GM21737 (cell line): ENCODE measurements at regions not wholly inside any gene's neighbourhood (a gene's known extent, or its start where the extent isn't known, plus 50 kb on each side); places are given as distances from the start of the nearest gene placed in this dataset.

Experiments used
- ATAC-seq: cut with Tn5 transposase; IDR thresholded peaks from one replicate; pipeline ENCODE4 v1.9.1; 2021; ENCODE audit warnings: mild to moderate bottlenecking, moderate library complexity; ENCODE audit not compliant: unreplicated experiment

DNA sequence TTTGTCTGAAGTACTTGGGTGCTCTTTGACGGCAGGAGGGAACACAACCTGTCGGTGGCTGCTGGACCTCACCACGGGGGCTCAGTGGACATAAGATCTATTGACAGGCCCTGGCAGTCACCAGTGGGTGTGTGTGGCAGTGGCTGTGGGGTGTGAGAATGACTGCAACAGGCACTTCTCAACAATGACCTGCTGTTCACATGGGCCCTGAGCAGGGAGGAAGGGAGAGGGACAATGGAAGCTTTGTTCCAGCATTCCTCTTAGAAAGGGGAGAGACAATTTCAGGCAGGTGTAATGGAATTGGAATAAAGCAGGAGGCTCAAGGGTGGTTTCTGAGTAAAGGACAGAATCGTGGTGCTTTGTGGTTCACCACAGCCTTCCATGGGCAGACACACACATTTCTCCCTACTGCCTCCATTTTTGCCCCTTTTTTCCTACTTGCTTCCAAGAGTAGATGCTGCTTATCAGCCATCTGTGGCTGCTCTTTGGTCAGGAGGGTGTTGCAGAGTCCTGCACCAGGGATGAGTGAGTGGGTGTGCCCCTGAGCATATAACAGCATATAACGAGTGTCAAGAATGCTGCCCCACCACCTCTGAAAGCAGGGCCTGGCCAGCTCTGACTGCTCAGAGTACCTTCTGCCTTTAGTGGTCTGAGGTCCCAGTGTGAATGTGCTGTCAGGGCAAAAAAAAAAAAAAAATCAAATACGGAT is 267.7 kb downstream of the RASSF9 start:
- no peak for ATAC-seq

DNA sequence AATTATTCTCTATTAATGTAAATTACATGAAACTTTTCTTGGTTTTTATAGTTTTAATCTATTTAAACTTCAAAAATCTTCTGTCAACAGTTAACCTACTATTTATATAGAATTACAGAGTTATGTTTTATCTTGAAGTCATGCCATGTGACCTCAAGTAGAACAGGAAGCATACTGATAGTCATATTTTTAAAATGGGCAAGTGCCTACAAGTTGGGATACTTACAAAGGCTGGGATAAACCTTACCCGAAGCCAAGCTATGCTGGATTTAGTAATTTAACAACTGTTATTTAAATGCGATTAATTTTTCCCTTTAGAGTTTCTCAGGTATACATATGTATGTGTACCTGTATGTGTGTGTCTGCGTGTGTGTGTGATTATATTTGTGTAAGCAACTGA is 266.9 kb downstream of the RASSF9 start:
- no peak for ATAC-seq

DNA sequence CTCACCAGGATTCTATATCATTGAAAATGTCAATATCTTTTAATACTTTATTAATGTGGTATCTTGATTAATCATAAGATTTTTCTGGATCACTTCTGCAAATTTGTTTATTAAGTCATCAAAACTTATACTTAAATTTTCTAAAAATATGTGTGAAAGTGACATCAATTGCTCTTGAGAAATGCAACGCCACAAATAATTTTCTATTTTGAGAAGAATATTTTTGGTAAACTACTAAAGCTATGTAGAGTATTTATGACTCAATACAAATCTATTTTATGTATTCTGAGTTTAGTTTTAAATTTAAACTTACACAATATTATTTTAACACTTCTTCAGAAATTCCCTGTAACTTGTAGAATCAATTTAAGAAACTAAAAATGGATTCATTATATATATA is 263.3 kb downstream of the RASSF9 start:
- no peak for ATAC-seq

DNA sequence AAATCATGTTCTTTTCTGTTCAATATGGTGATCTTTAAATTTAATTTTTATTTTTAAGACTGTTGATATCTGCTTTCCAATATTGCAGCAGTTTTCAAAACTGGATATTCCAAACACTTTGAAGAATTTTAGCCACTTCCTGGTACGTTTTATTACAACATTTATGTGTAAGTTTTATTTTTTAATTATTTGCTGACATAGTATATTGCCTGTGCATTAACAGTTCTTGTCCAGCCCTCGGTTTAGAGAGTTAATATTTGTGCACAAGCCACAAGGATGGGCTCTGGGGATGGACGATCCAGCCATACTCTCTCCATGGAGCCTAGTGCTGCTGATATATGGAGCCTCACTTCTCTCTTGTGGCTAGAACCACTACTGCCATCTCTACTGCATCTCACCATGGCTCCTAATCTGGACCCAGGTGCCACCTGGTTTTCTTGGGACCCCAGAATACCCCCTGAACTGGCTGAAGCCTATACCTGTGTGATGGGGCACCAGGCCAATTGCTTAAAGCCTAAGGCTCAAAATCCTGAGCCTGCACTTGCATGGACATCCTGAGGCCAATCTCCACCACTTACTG is 262.5 kb downstream of the RASSF9 start:
- no peak for ATAC-seq

DNA sequence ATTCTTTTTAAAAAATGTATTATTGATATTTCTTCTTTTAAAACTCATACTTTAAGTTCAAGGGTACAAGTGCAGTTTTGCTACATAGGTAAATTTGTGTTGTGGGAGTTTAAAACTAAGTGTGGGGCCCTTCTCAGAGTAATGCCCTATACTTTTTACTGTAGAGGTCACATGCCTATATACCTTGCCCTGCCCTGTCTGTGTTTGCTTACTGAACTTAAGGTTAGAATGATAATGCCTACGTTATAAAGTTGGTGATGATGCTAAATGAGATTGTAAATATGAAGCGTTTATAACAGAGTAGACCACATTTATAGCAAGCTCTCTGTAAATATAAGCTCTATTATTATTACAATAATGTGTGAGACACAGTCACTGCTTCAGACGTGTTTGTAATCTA is 261.9 kb downstream of the RASSF9 start:
- ATAC-seq: no peak

DNA sequence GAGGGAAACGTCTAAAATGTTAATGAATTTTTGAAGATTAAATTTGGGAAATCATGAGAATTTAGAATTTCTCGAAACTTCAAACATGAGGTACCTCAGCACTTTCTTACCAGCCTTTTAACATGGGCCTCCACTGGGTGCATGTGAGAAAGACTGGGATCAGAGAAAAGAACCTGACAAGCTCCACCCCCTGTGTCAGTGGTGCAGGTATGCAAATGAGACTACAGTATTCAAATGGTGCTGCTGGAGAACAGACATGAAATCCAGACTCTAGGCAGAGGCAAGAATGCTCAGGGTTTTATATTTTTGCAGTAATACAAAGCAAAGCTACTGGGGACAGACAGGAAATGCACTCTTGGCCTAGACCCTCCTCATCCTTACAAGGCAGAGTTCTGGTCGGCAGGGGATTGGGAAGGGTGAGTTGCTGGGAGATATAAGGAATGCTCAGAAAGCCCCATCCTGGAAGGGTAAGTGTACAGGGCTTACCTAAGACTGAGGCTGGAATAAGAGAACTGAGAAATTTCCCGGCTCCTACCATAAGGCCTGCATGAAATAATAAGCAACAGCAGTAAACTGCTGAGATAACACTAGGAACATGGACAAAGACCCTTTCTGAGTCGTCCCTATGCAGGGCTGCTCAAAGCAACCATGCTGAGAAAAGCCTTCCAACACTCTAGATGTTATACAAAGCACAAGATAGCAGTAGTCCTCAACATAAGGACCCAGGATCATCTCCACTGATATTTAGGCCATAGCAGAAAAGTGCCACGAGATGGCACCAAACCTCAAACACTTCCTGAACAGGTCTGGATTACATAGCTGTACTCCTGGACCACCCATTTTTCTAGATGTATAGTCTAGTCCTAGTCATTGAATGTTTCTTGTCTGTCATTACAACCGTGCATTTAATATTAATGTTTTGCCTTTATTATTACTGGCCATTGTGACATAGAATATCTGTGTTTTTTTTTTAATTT is 260.8 kb downstream of the RASSF9 start:
- peak; percentile 92 for ATAC-seq

DNA sequence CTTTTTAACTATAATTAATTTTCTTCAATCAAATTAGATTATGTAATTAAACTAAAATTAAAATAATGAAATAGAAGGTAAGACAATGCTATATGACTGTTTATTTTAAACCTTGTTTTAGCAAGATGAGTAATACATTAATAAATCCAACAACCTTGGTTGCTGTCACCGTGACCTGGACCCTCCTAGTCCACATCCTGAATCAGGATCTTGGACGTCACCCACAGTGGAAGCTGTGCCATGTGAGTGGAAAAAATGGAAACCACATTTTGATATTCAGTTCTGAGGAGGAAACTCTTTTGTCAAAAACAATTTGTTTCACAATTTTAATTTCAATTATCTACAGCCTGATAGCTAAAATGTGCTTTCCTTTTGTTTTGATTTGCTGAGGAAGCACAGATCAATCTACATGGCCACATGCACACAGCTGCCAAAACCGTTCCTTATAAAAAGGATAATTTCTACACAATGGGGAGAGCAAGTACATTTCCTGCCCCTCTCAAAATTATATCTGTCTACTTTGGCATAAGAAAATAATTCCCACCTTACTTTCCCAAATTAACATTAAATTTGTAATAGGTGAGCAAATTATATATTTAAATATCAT is 255.5 kb downstream of the RASSF9 start:
- no peak for ATAC-seq

DNA sequence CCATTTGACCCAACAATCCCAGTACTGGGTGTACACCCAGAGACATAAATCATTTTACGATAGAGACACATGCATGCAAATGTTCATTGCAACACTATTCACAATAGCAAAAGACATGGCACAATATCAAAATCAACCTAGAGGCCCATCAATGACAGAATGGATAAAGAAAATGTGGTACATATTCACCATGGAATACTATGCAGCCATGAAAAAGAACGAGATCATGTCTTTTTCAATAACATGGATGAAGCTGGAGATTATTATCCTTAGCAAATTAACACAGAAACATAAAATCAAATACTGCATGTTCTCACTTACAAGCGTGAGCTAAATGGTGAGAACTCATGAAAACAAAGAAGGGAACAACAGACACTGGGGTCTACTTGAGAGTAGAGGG is 249.1 kb downstream of the RASSF9 start:
- ATAC-seq: no peak

DNA sequence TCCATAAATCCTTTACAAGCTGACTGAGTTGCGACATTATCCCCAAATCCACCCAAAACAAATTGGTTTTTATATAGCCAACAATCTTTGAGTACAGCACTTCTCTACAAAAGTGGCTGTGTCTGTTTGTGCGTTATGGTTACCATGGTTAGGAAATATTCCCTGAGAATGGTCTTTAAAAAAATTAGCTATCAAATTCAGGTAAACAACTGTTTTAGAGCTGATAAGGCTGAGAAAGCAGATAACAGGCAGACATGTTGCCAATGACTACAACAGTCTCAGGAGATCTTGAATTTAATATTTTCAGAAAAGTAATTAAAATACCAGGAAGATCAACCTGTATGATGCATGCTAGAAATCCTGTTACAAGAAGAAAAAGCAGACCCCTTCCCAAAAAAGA is 248.0 kb downstream of the RASSF9 start:
- ATAC-seq: no peak

DNA sequence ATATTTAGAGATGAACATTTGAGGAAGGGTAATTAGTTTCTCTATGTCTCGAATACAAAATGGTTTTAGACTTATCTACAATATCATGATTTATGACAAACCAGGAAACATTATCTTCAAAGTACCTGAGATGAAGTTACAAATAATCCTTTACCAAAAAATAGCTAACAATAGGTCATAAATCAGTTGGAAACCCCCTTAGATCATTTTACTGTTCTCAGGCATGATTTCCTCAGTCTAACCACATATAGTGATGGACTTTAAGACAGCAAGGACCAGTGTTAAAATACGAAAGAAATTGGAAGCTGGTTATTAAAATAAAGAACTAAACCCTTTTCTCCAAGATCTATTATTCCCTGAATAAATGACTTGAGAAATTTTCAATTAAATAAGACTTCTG is 235.4 kb downstream of the RASSF9 start:
- ATAC-seq: no peak

DNA sequence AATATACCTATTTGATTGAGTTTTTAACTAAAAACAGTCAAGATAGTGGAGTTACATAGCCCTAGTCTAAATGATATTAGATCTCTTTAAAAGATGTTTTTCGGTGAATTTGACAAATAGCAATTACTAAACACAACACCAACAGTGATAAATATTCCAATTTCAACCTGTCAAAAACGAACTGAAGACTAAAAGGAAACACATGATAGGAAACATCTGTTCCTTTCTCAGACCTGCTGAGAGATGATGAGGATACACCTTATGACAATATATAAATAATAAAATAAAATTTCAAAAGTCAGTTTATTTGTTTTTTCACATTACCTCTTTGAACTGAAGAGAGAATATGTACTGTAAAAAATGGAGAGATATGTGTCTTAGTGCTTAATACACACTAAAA is 232.7 kb downstream of the RASSF9 start:
- no peak for ATAC-seq

DNA sequence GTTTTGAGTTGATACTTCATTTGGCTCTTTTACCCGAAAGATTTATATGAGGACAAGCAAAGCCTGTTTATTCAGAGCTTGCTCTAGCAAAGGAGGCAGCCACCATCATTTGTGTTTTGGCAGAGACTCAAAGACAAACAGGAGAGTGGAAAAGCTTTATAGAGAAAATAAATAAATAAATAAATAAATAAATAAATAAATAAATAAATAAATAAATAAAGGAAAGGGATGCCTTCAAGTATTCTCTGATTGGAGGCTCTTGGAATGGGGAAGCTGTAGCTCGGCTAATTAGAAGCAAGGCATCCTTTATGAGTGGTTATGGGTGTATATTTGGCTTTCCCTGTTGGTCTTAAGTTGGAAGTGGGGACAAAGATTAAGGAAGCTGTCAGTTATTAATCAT is 229.8 kb downstream of the RASSF9 start:
- ATAC-seq: no peak

DNA sequence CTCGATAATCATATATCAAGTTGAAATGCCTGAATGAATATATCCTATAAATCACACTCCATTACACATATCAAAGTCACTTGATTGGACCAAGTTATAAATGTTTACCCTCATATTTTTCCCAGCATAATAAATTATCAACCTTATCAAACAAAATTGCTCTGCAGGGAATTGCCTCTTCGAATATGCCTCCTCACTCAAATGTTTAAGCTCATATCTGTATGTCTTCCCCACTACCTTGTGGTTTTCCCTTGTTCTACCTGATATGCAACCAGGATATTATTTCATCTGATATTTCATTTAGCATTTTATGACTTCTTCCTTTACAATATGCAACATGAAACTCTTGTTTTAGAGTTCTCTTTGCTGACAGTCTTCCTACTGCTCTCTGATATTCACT is 226.4 kb downstream of the RASSF9 start:
- ATAC-seq: no peak

DNA sequence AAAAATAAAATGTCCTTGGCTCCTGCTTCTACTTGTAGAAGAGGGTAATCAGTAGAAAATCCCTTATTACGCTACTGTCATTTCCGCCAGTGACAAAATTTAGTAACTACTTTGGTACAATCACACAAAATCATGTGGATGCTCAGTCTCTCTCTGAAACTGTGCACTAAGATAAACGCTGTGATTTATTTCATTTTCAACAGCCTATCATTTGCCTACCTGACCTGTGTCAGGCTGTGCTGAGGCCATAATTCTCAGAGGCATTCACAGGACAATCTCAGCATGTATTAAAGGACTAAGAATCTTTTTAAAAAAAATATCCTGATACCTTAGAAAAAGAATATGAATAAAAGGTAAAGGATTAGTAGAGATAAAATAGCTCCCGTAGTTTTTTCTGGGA is 226.0 kb downstream of the RASSF9 start:
- ATAC-seq: no peak

DNA sequence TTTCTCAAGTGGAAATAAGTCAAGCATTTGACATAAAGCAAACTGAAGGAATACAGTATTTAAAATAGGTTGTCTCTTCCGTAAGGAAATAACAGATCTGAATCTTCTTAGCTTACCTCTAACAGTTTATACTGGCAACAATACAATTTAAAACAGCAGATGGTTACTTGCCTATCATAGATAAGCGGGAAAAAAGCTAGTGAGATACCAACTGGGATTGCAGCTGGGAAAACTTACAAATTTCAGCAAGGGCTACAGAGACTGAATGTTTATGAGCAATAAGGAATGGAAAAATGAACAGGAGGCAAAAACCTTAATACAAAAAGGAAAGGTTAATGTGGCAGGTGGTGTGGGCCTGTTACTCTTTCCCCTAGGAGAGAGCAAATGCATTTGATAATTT is 220.0 kb downstream of the RASSF9 start:
- ATAC-seq: no peak

DNA sequence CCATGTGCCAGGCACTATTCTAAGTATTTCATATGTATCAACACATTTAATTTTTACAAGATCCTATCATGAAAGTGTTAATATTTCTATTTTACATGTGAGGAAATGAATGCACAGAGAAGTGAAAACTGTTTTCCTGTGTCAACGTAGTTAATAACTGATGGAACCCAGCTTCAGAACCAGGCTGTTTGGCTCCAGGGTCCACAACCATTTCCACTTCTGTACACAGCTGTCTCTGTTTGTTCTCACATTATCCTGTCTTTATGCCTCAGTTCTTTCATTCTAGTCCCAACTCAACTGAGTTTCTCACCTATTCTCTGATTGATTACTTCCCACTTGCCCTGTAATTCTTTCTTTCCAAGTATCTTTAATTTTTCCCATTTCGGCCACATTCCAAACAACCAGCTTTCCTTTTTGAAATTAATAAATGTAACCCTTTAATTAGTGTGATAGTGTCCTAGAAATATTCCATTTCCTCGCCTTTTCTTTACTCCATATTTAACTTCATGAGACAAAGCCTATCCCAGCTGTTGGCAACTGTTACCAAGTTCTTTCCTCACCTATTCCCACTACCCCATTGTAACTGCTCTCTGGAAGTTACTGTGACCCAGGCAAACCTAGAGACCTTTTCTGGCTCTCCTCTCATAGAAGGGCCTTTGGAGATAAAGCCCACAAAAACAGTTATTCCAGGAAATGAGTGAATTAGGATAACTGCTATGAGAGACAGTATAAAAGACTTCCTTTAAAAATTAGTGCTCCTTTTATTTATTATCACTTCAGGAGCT is 218.7 kb downstream of the RASSF9 start:
- ATAC-seq: no peak

DNA sequence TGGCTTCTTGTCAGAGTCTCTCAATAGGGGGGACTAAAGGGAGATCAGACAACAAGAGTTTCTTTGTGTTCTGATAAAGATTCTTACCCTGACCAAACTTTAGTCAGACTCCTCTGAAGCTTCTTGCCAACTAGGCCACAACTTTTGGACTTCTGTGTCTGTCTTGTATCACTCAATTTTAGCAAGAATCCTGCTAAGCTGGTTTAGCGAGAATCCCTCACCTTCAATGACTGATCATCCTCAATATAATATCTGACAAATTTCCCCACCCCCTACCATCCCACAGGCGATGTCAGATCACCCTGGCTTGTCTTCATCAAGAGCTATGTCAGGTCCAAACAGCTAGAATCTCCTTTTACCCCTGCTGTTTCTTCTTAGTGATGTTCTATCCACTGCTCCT is 215.2 kb downstream of the RASSF9 start:
- ATAC-seq: no peak

DNA sequence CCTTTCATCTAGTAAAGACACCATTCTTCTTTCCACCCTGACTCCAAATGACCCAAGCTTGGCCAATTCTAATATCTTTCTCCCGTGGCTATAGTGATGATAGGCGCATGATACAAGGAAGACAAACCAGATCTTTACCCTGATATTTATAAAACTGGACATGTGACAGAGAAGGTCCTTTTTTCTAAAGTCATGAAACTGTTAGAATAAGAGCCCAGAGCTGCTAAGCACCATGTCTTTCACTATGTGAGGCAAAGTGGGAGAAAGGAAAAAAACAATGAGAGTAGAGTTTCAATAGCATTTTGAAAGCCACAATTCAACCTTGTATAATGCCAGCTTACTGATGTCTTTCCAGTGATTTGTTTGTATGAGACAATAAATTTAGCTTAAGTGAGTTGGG is 212.4 kb downstream of the RASSF9 start:
- no peak for ATAC-seq

DNA sequence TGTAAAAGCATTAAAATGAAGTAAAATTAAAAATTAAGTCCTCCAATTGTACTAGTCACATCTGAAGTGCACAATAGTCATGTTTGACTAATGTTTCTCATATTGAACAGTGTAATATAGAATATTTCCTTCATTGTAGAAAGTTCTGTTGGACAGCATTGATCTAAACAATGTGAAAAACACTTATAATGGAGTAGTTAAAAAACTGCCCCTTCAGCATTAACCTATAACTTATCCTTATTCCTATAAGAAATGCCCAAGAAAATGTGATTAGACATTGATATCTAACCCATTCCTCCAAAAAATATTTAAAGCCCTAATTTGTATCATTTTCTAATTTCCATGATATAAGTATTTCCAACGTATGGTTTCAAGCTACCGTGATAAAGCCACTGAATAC is 210.7 kb downstream of the RASSF9 start:
- no peak for ATAC-seq

DNA sequence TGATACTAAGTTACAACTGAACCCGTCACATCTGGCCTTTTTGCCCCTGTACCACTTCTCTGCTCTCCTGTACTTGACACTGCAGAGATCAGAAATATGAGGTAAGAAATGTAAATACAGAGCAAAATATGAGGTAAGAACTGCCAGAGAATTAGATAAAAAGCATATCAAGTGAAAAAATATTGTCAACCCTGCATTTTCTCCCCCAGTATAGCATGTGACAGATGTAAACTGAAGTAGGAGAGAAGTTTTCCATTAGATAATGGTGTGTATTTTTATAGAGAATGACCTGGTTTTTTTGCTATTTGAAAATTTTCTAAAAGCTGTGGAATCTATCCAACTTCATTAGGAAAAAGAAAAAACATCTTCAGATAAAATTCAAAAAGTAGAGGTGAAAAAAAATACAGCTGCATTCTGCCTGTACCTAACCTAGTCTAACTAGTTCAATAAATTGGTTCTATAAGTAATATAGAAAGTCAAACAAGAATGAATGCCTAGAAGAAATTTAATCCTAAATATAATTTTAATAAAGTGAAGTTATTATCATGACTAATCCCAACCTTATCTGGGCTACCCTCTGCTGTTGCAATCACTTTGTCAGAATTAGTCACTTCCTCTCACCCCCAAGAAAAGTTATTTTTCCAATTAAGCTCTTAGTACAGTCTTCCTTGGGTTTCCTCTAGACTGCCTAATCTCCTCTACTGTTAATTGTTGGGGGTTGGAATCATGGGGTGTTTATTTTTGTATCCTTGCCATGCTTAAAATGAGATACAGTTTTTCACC is 210.0 kb downstream of the RASSF9 start:
- no peak for ATAC-seq
